ENCODE measurements at regions not wholly inside any gene's neighbourhood (a gene's known extent, or its start where the extent isn't known, plus 50 kb on each side); places are given as distances from the start of the nearest gene placed in this dataset.

GRCh38 chr1:55375617-55376258 lies 160.6 kb upstream of the USP24 start:
- DNase-seq, result peak in 1 of 2 donors; percentile 13

- no peak for DNase-seq
Measured at GRCh38 chr1:55374801-55375616, 159.8 kb upstream of the USP24 start.

- DNase-seq, result no peak
Measured at GRCh38 chr1:55374216-55374615, 159.1 kb upstream of the USP24 start.

- no peak for DNase-seq
Measured at GRCh38 chr1:55369474-55369873, 154.3 kb upstream of the USP24 start.

- DNase-seq, result no peak
Measured at GRCh38 chr1:55368698-55369097, 153.5 kb upstream of the USP24 start.

GRCh38 chr1:55367273-55367672 lies 152.1 kb upstream of the USP24 start:
- DNase-seq, result no peak

GRCh38 chr1:55364216-55364615 lies 149.1 kb upstream of the USP24 start:
- no peak for DNase-seq

- DNase-seq, result peak in 1 of 2 donors; percentile 5
Measured at GRCh38 chr1:55363268-55363667, 148.1 kb upstream of the USP24 start.

GRCh38 chr1:55362558-55362957 lies 147.4 kb upstream of the USP24 start:
- DNase-seq, result no peak

- no peak for DNase-seq
Measured at GRCh38 chr1:55359611-55360010, 144.4 kb upstream of the USP24 start.

- DNase-seq, result no peak
Measured at GRCh38 chr1:55358581-55358980, 143.4 kb upstream of the USP24 start.

- no peak for DNase-seq
Measured at GRCh38 chr1:55355549-55355948, 140.4 kb upstream of the USP24 start.

- no peak for DNase-seq
Measured at GRCh38 chr1:55353707-55354620, 138.8 kb upstream of the USP24 start.

GRCh38 chr1:55352811-55353180 lies 137.6 kb upstream of the USP24 start:
- no peak for DNase-seq

GRCh38 chr1:55352080-55352810 lies 137.1 kb upstream of the USP24 start:
- DNase-seq, result no peak

GRCh38 chr1:55348356-55348755 lies 133.2 kb upstream of the USP24 start:
- DNase-seq, result no peak

GRCh38 chr1:55347866-55348265 lies 132.7 kb upstream of the USP24 start:
- no peak for DNase-seq

- DNase-seq, result no peak
Measured at GRCh38 chr1:55347041-55347440, 131.9 kb upstream of the USP24 start.

- no peak for DNase-seq
Measured at GRCh38 chr1:55346586-55346985, 131.4 kb upstream of the USP24 start.

- DNase-seq, result no peak
Measured at GRCh38 chr1:55339681-55340080, 124.5 kb upstream of the USP24 start.

GRCh38 chr1:55338448-55338820 lies 123.3 kb upstream of the USP24 start:
- DNase-seq, result no peak

- DNase-seq, result peak in 1 of 2 donors; percentile 32
Measured at GRCh38 chr1:55337801-55338447, 122.8 kb upstream of the USP24 start.
